Nephron progenitor cell (in vitro differentiated cells): ENCODE measurements at regions not wholly inside any gene's neighbourhood (a gene's known extent, or its start where the extent isn't known, plus 50 kb on each side); places are given as distances from the start of the nearest gene placed in this dataset.

Source experiments
- DNase-seq: peaks from one replicate; pipeline ENCODE4 v3.0.0; 2021
- H3K27ac Mint-ChIP-seq: 2 replicates; pipeline ENCODE4 v1.8.0; 2021; ENCODE audit warnings: mild to moderate bottlenecking, moderate library complexity, mixed read lengths
- H3K27me3 Mint-ChIP-seq: 2 replicates; pipeline ENCODE4 v1.8.0; 2021; ENCODE audit warnings: mild to moderate bottlenecking, low read depth, mixed read lengths; ENCODE audit not compliant: poor library complexity
- H3K36me3 Mint-ChIP-seq: 2 replicates; pipeline ENCODE4 v1.8.0; 2021; ENCODE audit warnings: low read depth, mixed read lengths
- H3K4me1 Mint-ChIP-seq: 2 replicates; pipeline ENCODE4 v1.8.0; 2021; ENCODE audit warnings: mixed read lengths
- H3K4me3 Mint-ChIP-seq: 2 replicates; pipeline ENCODE4 v1.8.0; 2021; ENCODE audit warnings: mild to moderate bottlenecking, moderate library complexity, mixed read lengths
- H3K9me3 Mint-ChIP-seq: 2 replicates; pipeline ENCODE4 v1.8.0; 2021; ENCODE audit warnings: mild to moderate bottlenecking, moderate library complexity, mixed read lengths
- TF ChIP-seq, protein P1 (sequence below): fragments of 200-600 bp; sonication (generic); IDR thresholded peaks from 2 replicates; pipeline ENCODE4 v1.5.0; 2021; ENCODE audit warnings: antibody characterized with exemption

DNA sequence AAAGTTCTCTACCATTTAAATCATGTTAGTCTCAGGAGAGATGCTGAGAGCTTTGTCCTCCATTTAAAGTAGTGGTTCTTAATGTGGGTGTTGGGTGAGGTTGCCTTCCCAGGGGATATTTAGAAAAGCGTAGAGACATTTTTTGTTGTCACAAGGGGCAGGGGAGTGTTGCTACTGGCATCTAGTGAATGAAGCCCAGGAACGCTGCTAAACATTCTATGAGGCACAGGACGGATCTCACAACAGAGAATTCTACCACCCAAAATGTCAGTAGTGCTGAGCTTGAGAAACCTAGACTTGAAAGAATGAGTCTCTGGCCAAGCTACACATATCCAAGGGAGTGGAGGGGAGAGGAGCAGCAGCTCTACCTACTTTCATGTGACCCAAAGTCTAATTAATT, 60.7 kb upstream of the CTNNB1 start:
- Mint-ChIP-seq H3K9me3 (peaks cover 7% of the 10 kb centered on the region), H3K27me3 (peaks cover 12% of the 10 kb centered on the region), H3K4me3 (no peak overlapping the region), H3K36me3 (no peaks in the 10 kb centered on the region), H3K4me1 (peaks cover 12% of the 10 kb centered on the region), H3K27ac (no peak overlapping the region)
- DNase-seq = no peak
- TF ChIP-seq, protein P1, sequence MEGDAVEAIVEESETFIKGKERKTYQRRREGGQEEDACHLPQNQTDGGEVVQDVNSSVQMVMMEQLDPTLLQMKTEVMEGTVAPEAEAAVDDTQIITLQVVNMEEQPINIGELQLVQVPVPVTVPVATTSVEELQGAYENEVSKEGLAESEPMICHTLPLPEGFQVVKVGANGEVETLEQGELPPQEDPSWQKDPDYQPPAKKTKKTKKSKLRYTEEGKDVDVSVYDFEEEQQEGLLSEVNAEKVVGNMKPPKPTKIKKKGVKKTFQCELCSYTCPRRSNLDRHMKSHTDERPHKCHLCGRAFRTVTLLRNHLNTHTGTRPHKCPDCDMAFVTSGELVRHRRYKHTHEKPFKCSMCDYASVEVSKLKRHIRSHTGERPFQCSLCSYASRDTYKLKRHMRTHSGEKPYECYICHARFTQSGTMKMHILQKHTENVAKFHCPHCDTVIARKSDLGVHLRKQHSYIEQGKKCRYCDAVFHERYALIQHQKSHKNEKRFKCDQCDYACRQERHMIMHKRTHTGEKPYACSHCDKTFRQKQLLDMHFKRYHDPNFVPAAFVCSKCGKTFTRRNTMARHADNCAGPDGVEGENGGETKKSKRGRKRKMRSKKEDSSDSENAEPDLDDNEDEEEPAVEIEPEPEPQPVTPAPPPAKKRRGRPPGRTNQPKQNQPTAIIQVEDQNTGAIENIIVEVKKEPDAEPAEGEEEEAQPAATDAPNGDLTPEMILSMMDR = no peak

DNA sequence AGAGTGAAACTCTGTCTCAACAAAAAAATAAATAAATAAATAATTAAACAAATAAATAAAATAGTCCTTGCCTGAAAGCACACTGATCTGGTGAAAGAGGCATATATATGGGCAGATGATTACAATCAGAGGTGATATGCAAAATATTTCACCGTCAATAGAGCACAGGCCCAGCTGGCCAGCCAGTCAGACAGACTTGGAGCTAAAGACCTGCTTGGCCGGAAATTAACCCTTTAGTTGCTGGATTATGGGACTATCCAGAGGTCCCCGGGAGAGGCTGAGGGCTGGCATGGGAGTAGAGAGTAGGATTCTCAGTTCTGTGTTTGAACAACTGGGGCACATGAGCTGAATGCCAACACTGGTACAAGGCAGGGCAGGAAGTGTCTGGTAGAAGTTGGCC, 59.1 kb upstream of the CTNNB1 start:
- H3K4me3 Mint-ChIP-seq = no peak overlapping the region
- H3K36me3 Mint-ChIP-seq = no peaks in the 10 kb centered on the region

DNA sequence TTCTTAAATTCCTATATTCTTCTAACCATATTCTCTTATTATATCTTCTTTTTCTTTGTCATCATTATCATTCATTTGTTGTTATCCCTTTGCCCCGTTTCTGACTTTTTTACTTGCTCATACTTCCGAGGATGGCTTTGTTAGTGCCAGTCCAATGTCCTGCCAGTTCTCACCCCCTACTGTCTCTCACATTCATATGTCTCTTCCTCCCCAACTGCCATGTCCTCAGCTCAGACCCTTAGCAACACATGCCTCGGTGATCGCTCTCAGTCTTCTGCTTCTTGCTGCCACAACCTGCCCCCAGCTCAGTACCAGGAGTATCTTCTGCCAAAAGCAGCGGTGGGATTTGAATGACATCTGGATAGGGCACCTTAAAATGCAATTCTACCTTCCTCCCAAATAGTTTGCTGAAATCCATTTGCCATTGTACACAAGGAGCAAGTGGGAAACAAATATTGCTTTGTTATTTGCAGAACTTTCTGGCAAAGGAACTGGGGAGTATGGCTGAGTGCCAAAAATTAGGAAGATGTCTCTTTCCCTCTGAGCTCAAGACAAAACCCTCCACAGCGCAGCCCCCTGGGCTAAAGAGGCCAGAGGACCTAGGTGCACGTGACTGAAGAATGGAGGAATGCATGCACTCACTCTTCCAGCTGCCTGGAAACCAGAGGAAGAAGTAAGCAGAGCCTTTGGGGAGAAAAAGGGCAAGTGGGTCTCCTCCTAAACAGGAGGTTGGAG, 57.7 kb upstream of the CTNNB1 start:
- H3K4me1 Mint-ChIP-seq = peaks cover 19% of the 10 kb centered on the region
- peaks cover 15% of the 10 kb centered on the region for H3K9me3 Mint-ChIP-seq
- peaks cover 13% of the 10 kb centered on the region for H3K27me3 Mint-ChIP-seq
- H3K36me3 Mint-ChIP-seq = peaks cover 10% of the 10 kb centered on the region
- H3K27ac Mint-ChIP-seq = no peak overlapping the region
- no peak overlapping the region for H3K4me3 Mint-ChIP-seq
- TF ChIP-seq, protein P1 = no peak
- no peak for DNase-seq

More for the DNA sequence above, 59.1 kb upstream of the CTNNB1 start:
- Mint-ChIP-seq H3K9me3 (peaks cover 4% of the 10 kb centered on the region), H3K4me1 (peaks cover 18% of the 10 kb centered on the region), H3K27ac (no peak overlapping the region), H3K27me3 (peaks cover 14% of the 10 kb centered on the region)
- TF ChIP-seq, protein P1 = no peak
- DNase-seq = no peak

DNA sequence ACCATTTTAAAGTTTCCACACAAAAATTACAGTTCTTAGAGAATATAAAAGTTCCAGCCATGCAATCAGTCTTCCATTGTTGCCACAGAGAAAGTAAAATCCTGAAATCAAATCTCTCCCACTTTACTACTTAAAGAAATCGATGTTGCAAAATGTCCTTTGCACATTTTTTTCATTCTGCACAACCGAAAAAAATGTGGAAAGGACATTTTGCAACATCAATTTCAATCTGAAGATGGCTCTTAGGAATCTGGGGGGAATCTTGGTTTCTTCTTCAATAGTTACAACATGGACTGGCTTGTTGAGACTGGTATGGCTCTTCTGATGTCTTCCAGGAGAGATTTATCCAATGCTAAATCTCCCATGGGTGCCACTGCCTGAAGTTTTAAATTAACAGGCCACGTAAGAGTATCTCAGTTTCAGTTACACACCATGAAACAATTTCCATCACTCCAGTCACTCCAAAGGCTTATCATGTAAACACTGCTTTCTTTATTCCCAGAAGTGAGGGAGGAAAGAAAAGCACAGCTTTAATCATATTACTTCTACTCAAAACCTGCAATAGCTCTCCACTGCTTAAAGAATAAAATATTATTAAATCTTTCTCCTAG, 55.8 kb upstream of the CTNNB1 start:
- H3K36me3 Mint-ChIP-seq = peaks cover 13% of the 10 kb centered on the region
- no peak for DNase-seq
- peaks cover 35% of the 10 kb centered on the region for H3K4me1 Mint-ChIP-seq
- H3K9me3 Mint-ChIP-seq = peaks cover 18% of the 10 kb centered on the region
- H3K4me3 Mint-ChIP-seq = no peak overlapping the region
- H3K27me3 Mint-ChIP-seq = peaks cover 13% of the 10 kb centered on the region
- H3K27ac Mint-ChIP-seq = no peak overlapping the region
- TF ChIP-seq, protein P1 = no peak

DNA sequence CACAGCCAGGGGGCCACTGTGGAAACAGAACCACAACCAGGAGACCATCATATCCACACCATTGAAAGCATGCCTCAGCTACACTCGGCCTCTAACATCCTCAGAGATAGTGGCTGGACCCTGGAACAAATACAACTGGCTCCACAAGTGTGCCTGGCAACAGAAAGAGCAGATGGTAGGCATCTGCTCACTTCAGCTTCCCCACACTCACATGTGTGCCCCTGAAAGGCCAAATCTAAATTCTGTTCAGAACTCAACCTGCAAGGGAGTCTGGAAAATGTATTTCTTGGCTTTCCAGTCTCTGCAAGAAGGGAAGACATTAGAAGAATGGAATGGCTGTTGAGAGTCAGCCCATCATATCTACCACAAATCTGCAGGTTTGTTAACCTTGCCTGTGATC, 54.7 kb upstream of the CTNNB1 start:
- H3K4me1 Mint-ChIP-seq = peaks cover 46% of the 10 kb centered on the region
- no peak overlapping the region for H3K27ac Mint-ChIP-seq
- TF ChIP-seq, protein P1 = no peak
- no peak for DNase-seq
- H3K9me3 Mint-ChIP-seq = peaks cover 18% of the 10 kb centered on the region
- no peak overlapping the region for H3K4me3 Mint-ChIP-seq
- H3K36me3 Mint-ChIP-seq = peaks cover 13% of the 10 kb centered on the region
- peaks cover 16% of the 10 kb centered on the region for H3K27me3 Mint-ChIP-seq
